Esophagus muscularis mucosa (tissue), 2 donors: ENCODE measurements at regions not wholly inside any gene's neighbourhood (a gene's known extent, or its start where the extent isn't known, plus 50 kb on each side); places are given as distances from the start of the nearest gene placed in this dataset.

Source experiments
- POLR2A ChIP-seq: fragments of 450-650 bp; IDR thresholded peaks from one replicate; pipeline ENCODE4 v1.6.1; 2017; ENCODE audit warnings: antibody characterized with exemption, moderate library complexity, mild to moderate bottlenecking, low read depth
- POLR2AphosphoS5 ChIP-seq, 2 donors: sonication (generic); formaldehyde crosslinking; IDR thresholded peaks; one replicate each; pipeline ENCODE4 v1.6.1; 2017; ENCODE audit warnings: antibody characterized with exemption in 2 of 2

- TF ChIP-seq POLR2AphosphoS5 (IDR thresholded peaks at IDR 0.05) = no peak
- TF ChIP-seq POLR2A = no peak
Observed at GRCh38 chr9:7354704-7355103, 444.9 kb downstream of the DMAC1 start.
